Prostate gland (tissue), 2 donors: ENCODE measurements at regions not wholly inside any gene's neighbourhood (a gene's known extent, or its start where the extent isn't known, plus 50 kb on each side); places are given as distances from the start of the nearest gene placed in this dataset.

Experiments used
- CTCF ChIP-seq, 4 experiments: fragments of 200-600 bp in 2 of 4; fragments of 450-650 bp in 2 of 4; sonication (generic) in 2 of 4; IDR thresholded peaks; 1 replicate in 3 of 4; 2 replicates in 1 of 4; pipeline ENCODE4 v1.5.1; 2016 to 2019; ENCODE audit warnings: antibody characterized with exemption in 4 of 4, mild to moderate bottlenecking in 2 of 4, moderate library complexity in 2 of 4
- POLR2A ChIP-seq: fragments of 450-650 bp; IDR thresholded peaks from one replicate; pipeline ENCODE4 v1.6.1; 2016; ENCODE audit warnings: antibody characterized with exemption, mild to moderate bottlenecking

GRCh38 chr12:88642675-88643431 is 62.6 kb upstream of the KITLG start:
- no peak for TF ChIP-seq CTCF (IDR thresholded peaks at IDR 0.05)
- no peak for TF ChIP-seq POLR2A
